Ishikawa (cell line): ENCODE measurements at regions not wholly inside any gene's neighbourhood (a gene's known extent, or its start where the extent isn't known, plus 50 kb on each side); places are given as distances from the start of the nearest gene placed in this dataset.

Experiments used
- CEBPB ChIP-seq: IDR thresholded peaks from 2 replicates; pipeline ENCODE4 v1.6.1; 2012
- CREB1 ChIP-seq: IDR thresholded peaks from 2 replicates; pipeline ENCODE4 v1.6.1; 2012; ENCODE audit warnings: low read depth
- EGR1 ChIP-seq: IDR thresholded peaks from 2 replicates; pipeline ENCODE4 v1.6.1; 2012
- EP300 ChIP-seq: IDR thresholded peaks from 2 replicates; pipeline ENCODE4 v1.6.1; 2012; ENCODE audit warnings: borderline replicate concordance
- FOXM1 ChIP-seq: IDR thresholded peaks from 2 replicates; pipeline ENCODE4 v1.6.1; 2012; ENCODE audit warnings: low read depth, borderline replicate concordance
- NFIC ChIP-seq: IDR thresholded peaks from 2 replicates; pipeline ENCODE4 v1.6.1; 2012
- RAD21 ChIP-seq: IDR thresholded peaks from 2 replicates; pipeline ENCODE4 v1.6.1; 2012; ENCODE audit warnings: low read depth
- TAF1 ChIP-seq: IDR thresholded peaks from 2 replicates; pipeline ENCODE4 v1.6.1; 2012; ENCODE audit warnings: low read depth, mild to moderate bottlenecking
- TCF12 ChIP-seq: IDR thresholded peaks from 2 replicates; pipeline ENCODE4 v1.6.1; 2012; ENCODE audit warnings: low read depth
- TEAD4 ChIP-seq: IDR thresholded peaks from 2 replicates; pipeline ENCODE4 v1.6.1; 2012
- YY1 ChIP-seq: IDR thresholded peaks from 2 replicates; pipeline ENCODE4 v1.6.1; 2012; ENCODE audit warnings: low read depth
- ZBTB7A ChIP-seq: IDR thresholded peaks from 2 replicates; pipeline ENCODE4 v1.6.1; 2012; ENCODE audit warnings: low read depth
- TF ChIP-seq, protein P1 (sequence below): IDR thresholded peaks from 2 replicates; pipeline ENCODE4 v1.6.1; 2012
- TF ChIP-seq, protein P2 (sequence below): IDR thresholded peaks from 2 replicates; pipeline ENCODE4 v1.6.1; 2012
- TF ChIP-seq, protein P3 (sequence below): IDR thresholded peaks from 2 replicates; pipeline ENCODE4 v1.6.1; 2012; ENCODE audit warnings: low read depth, mild to moderate bottlenecking

DNA sequence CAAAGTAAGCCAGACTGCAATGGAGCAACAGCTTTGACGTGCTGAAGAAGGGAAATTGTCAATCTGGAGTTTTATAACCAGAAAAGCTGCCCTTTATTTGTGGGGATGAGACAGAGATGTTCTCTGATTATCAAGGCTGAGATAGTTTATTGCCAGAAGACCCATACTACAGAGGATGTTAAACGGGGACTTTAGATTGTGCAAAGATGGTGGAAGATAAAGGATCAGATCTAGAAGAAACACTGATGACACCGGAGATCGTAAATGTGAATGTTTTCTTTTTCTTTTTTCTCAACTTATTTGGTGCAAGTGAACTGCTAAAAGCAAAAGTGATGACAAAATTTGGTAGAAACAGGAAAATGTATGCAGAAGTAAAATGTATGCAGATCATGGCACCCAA, 178.3 kb upstream of the PLEKHG7 start:
- TF ChIP-seq EGR1 (no peak), TCF12 (no peak), FOXM1 (no peak), ZBTB7A (no peak), NFIC (no peak), YY1 (no peak), EP300 (no peak), CREB1 (no peak)
- TF ChIP-seq, protein P1, sequence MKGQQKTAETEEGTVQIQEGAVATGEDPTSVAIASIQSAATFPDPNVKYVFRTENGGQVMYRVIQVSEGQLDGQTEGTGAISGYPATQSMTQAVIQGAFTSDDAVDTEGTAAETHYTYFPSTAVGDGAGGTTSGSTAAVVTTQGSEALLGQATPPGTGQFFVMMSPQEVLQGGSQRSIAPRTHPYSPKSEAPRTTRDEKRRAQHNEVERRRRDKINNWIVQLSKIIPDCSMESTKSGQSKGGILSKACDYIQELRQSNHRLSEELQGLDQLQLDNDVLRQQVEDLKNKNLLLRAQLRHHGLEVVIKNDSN = no peak
- TF ChIP-seq, protein P2, sequence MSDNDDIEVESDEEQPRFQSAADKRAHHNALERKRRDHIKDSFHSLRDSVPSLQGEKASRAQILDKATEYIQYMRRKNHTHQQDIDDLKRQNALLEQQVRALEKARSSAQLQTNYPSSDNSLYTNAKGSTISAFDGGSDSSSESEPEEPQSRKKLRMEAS = no peak

DNA sequence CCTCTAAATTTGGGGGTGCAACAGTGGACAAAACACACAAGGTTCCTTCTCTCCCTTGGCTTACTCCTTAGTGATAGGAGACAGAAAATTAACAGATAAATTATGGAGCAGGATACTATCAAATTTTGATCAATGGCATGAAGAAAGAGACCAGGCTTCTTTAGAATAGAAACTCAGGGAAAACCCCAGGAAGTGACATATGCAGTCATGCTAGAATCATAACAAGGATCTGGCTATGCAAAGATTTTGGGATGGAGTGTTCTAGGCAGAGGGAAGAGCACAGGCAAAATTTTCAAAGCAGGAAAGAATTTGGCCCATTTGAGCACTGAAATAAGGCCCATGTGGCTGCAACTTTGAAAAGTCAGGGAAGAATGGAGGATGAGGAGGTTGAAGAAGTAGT, 182.3 kb upstream of the PLEKHG7 start:
- no peak for TF ChIP-seq CEBPB
- no peak for TF ChIP-seq EP300
- TF ChIP-seq, protein P1 = no peak
- TF ChIP-seq NFIC = no peak
- no peak for TF ChIP-seq TEAD4
- TF ChIP-seq EGR1 = no peak
- no peak for TF ChIP-seq ZBTB7A
- no peak for TF ChIP-seq TAF1
- no peak for TF ChIP-seq CREB1
- no peak for TF ChIP-seq TCF12
- TF ChIP-seq, protein P2 = no peak

DNA sequence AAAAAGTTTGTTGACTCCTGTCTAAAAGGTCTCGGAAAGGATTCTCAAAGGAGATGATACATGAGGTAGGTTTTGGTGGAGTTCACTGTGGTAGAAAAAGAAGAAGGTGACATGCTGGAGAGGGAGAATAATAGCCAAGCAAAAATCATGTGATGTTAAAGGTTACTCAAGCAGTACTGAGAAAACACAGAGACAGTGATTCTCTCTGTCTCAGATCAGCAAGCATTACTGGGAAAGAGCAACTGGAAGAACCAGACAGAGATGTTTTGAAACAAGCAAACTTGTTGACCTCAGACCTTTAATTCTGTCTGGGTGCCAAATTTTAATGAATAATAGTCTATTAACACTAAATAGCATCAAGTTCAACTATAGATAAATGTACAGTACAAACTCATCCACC, 183.5 kb upstream of the PLEKHG7 start:
- TF ChIP-seq CEBPB (no peak), ZBTB7A (no peak), TAF1 (no peak), RAD21 (no peak), FOXM1 (no peak)

DNA sequence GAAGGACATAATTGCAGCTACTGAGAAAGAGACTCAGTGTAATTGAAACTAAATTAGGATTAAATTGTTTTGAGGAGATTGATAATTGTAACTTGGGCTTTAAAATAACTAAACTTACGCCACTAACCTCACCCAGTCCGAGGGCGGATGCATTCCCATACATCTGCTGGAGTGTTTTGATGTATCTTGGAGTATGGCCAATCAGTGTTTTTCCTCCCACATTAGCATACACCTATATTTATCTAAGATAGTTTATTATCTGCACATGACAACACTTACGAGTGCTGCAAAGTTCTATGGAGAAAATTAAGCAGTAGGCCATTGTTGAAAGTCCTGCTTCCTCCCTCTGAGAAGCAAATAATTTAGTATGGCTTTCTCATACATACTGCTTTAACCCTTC, 184.7 kb upstream of the PLEKHG7 start:
- TF ChIP-seq, protein P3, sequence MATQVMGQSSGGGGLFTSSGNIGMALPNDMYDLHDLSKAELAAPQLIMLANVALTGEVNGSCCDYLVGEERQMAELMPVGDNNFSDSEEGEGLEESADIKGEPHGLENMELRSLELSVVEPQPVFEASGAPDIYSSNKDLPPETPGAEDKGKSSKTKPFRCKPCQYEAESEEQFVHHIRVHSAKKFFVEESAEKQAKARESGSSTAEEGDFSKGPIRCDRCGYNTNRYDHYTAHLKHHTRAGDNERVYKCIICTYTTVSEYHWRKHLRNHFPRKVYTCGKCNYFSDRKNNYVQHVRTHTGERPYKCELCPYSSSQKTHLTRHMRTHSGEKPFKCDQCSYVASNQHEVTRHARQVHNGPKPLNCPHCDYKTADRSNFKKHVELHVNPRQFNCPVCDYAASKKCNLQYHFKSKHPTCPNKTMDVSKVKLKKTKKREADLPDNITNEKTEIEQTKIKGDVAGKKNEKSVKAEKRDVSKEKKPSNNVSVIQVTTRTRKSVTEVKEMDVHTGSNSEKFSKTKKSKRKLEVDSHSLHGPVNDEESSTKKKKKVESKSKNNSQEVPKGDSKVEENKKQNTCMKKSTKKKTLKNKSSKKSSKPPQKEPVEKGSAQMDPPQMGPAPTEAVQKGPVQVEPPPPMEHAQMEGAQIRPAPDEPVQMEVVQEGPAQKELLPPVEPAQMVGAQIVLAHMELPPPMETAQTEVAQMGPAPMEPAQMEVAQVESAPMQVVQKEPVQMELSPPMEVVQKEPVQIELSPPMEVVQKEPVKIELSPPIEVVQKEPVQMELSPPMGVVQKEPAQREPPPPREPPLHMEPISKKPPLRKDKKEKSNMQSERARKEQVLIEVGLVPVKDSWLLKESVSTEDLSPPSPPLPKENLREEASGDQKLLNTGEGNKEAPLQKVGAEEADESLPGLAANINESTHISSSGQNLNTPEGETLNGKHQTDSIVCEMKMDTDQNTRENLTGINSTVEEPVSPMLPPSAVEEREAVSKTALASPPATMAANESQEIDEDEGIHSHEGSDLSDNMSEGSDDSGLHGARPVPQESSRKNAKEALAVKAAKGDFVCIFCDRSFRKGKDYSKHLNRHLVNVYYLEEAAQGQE = no peak

DNA sequence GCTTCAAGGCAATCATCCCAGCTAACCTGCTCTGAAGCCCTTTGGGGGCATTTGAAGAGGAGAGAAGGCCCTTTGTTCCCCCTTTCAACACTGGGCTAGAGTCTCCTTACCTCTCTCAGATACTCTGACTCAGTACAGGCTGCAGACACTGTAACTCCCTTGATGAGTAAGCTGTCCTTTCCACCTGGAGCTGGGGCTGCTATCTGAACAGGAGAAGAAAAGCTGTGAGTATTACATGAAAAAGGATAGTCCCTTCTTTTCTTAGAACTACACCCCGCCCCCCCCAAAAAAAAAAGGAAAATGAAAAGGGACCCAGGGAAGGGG, 186.6 kb upstream of the PLEKHG7 start:
- no peak for TF ChIP-seq YY1

DNA sequence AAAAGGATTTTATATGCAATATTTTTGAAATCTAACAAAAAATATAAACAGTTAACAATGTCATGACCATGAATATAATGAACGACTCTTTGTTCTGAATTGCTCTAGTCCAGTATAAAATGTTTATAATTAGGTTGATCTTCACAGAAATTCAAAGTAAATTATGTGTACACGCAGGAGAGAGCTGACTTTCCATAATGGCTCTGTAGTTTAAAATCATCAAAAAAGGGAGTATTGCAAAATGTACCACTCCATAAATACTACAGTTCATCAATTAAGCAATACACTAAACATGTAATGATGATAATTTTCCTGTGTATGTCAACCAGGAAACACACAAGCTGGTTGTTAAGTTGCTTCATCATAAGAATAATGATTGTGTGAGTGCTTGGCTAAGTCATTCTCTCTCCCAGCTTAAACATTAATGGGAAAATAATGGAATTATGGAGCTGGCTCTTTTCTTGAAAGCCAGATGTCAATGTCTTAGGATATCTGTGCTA, 189.5 kb upstream of the PLEKHG7 start:
- TF ChIP-seq, protein P2 = no peak
- no peak for TF ChIP-seq CREB1
- TF ChIP-seq, protein P1 = no peak
- no peak for TF ChIP-seq EP300
- TF ChIP-seq RAD21 = no peak
- no peak for TF ChIP-seq TEAD4
- TF ChIP-seq TAF1 = no peak
- no peak for TF ChIP-seq EGR1
- TF ChIP-seq, protein P3 = no peak
- no peak for TF ChIP-seq TCF12
- no peak for TF ChIP-seq NFIC
- no peak for TF ChIP-seq YY1

DNA sequence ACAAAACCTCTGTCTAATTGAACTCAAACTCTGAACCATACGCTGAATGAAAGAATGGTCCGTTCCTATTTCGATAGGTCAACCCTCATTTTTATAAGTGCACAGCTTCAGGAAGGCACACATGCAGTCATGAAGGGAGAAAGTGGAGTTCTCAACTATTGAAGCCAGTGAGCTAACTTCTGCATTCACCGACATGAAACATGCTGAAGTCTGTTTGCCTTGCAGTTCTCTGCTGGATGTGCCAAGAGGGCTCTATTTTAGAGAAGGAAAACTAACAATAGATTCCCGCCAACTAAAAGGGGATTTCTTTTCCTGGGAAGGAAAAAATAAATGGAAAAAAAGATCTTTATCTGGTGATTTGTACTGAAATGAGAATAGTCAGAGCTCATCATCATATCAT, 191.0 kb upstream of the PLEKHG7 start:
- TF ChIP-seq TCF12 (no peak), CEBPB (no peak), TEAD4 (no peak), CREB1 (no peak), TAF1 (no peak), EGR1 (no peak), RAD21 (no peak), NFIC (no peak), ZBTB7A (no peak), FOXM1 (no peak)
- TF ChIP-seq, protein P3 = no peak
- TF ChIP-seq, protein P1 = no peak
